Hypothalamus (tissue), 51 donors: ENCODE measurements at regions not wholly inside any gene's neighbourhood (a gene's known extent, or its start where the extent isn't known, plus 50 kb on each side); places are given as distances from the start of the nearest gene placed in this dataset.
A peak's percentile ranks its signal among the peaks of the same experiment; 100 is the strongest.

Experiments used
- DNase-seq, 51 donors: peaks; one replicate each; lab custom pipeline; 2025; lab: John Stamatoyannopoulos, UW

DNA sequence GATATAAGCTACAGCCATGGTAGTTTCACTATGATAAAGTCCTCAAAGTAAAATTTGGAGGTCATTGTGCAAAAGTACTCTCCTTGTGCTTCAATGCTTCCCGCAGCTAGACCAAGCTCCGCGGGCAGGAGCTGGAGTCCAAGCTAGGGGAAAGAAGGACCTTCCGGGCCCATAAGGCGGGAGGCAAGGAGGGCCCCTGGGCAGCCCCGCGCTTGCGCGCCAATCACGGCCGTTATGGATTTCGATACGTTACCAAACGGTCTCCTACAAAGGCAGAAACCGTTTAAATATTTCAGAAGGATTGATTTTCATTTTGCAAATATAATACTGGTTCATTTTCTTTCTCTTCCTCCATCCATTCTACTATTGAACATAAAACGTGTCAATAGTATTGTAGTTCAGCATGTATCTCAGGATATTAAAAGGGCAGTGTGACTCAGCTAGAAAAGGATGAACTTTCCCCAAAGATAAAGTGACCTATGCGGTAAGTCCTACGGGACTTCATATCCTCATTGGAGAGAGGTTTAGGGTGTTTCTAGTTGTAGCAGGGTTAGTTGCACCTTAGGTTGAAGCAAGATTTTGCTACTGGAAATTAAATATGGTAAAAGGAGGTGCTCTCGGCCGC lies 128.0 kb downstream of the KIF20B start:
- DNase-seq: no peak

DNA sequence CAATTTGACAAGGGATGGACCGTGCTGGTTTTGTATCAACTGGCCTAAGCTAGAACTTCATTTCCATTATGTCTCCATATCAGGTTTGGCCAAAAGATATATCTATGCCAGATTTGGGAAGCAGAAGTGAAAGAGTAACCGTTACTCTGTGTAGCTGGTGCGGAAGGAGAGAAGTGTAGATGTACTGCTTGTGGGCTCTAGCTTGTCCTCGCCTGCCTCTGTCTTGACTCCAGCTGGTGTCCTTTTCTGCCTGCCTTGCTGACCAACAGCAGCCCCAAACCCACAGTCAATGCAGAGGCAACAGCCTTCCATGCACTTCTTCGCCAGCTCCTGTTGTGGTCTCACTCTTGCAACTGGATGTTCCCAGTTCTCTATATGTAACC lies 128.5 kb downstream of the KIF20B start:
- DNase-seq: peak in 1 of 51 donors; percentile 8

DNA sequence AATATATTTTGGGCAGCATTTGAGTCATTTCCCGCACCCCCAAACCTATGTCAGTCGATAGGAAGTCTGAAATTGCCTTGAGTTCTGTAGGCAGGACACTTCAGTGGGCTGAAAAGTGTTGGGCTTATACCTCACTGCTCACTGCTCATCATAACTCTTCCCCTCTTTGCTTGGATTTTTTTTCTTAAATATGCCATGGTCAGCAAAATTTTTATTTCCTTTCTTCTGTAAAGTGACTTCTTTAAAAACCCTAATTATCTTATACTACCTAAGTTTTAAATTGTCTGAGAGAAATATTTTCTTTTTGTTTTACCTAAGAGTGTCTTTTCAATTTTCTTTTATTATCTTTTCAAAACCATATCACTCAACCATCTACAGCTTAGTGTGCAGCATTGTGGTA lies 129.2 kb downstream of the KIF20B start:
- DNase-seq: no peak

DNA sequence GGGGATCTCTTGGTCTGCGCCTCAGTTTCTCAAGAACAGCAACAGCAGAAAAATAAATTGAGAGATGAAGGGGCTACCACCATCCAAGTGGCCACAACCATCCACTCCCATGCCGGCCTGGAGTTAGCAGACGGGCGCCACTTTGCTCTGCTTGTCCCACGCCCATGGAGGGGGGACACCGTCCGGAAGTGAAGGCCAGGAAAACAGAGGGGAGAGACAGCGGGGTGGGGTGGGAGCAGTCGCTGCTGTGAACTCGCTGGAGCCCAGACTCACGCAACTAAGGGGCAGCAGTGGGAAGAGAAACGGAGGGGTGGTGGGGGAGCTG lies 135.4 kb downstream of the KIF20B start:
- peak in 3 of 51 donors; percentile 7 to 15 (median 7) for DNase-seq

DNA sequence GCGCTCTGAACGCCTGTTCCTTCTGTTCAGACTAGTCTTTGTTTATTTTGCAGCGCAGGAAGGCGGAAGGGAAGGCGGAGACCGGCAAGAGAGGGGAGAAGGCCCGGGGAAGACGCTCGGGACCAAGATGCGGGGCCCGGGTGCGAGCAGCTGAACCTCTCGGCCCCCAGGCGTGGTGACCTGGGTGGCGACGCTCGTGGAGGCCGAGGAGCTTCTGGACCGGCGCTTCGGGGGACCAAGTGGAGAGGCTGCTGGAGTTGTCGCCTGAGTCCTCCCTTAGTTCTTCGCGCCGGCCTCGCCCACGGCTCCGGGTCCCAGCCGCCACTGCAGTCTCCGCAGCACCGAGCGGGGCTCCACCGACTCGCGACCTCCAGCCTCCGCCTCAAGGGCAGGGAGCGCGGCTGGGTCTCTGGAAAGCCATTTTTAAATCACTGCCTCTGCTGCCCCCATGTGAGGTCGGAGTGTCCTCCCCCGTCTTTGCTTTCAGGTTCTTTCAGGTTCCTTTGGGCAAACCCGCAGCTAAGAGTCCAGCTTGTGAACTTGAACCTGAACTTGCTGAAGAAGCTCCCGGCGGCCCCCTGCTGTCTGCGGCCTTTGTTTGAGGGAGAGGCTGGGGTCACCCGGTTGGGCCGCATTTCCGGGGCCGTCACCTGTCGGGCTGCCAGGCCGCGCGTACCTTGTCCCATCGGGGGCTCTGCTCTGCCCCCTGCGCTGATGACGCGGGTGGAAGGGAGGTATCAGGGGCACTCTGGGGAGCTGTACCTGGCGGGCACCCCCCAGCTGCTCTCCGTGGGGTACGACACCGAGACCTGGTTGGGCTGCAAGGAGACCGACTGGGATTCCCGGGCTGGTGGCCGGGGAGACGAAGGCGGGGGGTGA lies 136.0 kb downstream of the KIF20B start:
- peak in 19 of 51 donors; percentile 12 to 58 (median 24) for DNase-seq

DNA sequence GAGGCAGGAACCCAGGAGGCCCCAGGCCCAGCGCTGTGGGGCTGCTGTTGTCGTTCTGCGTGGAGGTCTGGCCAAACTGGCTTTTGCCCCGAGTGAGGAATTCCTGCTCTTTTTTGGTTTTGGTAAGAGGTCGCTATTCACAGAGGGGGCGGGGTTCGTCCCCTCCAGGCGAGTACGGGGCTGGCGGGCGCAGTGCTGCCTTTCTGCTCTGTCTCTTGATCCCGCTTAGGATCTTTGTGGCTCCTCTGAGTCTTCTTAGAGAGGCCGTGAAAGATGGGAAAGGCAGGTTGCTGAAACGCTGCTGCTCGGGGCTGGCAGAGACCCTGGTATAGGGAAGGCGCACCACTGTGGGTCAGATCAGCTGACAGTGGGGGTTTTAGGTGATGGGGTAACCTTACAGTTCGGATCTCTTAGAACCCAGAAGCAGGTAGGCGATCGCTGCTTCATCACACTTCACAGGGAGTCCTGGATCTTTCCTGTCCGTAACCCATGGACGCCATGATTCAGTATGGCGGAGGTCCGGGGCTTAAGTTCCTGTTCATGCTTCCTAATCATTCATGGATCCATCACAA lies 136.7 kb downstream of the KIF20B start:
- DNase-seq: no peak

DNA sequence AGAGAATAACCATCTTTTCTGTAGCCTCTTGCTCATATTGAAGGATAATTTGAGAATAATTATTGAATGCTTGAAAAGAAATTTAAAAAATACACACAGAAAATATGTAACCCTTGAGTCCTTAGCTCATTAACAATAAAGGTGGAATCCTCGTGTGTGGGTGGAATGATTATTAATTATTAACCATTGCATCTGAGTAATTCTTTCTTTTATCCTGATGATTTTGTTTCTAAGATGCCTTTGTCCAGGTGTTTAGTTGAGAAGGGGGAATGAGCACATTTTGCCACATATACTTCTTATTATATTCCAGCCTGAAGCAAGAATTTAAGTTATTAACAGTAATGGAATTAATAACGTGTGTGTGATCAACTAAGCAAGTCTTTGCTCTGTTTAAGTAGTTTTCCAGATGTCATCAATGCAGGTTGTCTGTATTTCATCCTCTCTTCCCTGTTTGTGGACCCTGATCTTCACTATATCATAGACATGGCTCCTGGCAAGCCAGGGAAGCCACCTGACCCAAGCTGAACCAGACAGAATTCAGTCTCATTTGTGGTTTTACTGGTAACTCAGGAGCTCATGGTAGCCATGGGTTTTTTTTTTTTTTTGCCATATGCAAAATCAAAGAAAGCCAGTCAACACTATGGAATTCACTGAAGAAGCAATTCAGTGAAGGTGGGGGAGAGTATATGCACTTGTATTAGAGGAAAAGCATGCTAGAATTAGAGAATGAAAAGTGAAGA lies 144.3 kb downstream of the KIF20B start:
- DNase-seq: no peak

DNA sequence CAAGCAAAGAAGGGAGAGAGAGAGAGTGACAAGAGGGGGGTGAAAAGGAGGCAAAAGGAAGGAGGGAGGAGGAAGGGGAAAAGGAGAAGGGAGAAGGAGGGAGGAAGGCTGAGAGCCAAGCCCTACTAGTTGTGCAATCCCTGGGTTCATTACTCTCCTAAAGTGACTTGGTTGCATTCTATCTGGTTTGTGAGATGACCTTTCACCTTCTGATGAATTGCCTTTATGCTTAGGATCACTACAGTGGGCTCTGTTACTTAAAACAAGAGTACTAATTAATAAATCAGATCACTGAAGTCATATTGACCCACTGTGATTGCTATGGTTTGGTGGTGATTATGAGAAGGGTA lies 144.9 kb downstream of the KIF20B start:
- no peak for DNase-seq

DNA sequence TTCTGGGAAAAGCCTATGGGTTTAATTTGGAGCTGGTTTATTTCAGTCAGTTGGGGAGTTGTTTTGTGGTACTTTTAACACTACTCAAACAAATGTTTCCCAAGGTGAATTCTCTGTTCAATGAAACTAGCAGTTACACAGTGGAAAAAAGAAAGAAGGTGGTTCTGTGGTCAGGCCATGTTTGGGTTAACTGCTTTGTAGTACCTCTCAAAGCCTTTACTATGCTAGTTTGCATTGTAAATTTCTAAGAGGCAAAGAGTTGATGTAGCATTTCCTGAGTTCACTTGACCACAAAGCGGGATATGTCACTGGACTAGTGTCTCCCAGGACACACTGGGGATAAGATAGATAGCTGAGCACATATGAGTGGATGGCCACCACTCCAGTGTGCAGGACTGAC lies 145.4 kb downstream of the KIF20B start:
- no peak for DNase-seq

DNA sequence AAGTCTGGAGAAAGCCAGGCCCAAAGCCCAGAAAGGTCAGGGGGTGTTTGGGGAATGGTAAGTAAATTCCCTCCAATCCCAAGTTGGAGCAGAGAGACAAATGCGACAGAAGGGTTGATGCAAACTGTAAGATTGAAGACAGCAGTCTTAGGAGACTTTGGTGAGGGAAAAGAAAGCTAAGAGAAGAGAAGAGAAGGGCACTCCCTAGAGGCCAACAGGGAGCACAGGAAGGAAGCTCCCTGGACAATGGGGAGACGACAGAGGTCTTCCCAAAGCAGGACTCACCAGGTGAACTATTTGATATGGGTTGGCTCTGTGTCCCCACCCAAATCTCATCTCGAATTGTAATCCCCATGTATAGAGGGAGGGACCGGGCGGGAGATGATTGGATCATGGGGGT lies 151.5 kb downstream of the KIF20B start:
- no peak for DNase-seq

DNA sequence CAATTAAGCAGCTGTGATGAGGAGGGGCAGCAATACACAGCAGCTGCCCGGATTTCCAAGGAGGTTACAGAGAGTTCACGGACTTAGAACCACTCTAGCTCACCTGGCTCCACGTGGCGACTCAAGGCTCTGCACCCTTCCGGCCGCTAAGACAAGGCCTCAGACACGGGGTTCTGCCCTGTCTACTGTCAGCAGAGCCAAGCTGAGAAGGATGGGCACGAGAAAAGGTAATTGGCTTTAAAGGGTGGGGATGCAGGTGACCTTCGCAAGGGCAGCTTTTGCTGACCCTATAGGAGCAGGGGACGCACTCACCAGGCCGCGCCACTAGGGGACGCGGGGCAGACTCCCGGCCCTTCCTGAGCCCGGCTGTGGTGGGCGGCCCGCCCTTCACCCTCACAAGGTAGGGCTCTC lies 152.4 kb downstream of the KIF20B start:
- DNase-seq: no peak

DNA sequence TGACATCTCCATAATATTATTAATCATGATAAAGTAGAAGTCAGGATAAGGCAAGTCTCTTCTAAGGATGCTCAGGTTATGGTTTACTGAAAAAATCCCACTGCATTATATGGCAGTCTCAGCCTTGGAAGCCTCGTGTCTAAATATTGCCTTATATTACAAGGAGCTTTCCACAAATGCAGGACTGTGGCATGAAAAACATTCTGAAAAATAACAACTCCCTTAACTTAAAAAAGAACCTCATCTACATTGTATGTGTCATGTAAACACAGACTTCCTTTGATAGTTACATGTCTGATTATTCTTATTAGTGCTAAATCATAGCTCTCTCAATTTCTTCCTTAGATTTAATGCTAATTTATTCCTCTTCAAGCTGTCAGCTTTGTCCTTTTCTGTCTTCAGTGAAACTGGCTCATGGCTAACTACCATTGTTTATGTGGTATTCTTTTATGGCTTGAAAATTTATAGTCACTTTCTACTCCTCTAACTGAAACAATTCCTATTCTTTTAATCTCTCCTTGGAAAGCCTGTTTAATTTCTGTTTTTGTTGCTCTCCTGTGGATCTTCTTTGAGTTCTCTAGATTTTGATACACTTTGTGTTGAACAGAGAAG lies 156.1 kb downstream of the KIF20B start:
- DNase-seq: no peak

DNA sequence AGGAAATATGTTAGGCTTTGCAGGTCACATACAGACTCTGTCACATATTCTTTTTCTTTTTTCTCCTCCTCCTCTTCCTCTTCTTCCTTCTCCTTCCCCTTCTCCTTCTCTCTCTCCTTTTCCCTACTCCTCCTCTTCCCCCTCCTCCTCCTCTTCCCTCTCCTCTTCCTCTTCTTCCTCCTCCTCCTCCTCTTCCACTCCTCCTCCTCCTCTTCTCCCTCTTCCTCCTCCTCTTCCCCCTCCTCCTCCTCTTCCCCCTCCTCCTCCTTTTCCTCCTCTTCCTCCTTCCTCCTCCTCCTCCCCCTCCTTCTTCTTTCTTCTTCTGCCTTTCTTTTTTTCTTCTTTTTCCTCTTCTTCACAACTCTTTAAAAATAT lies 159.8 kb downstream of the KIF20B start:
- no peak for DNase-seq

DNA sequence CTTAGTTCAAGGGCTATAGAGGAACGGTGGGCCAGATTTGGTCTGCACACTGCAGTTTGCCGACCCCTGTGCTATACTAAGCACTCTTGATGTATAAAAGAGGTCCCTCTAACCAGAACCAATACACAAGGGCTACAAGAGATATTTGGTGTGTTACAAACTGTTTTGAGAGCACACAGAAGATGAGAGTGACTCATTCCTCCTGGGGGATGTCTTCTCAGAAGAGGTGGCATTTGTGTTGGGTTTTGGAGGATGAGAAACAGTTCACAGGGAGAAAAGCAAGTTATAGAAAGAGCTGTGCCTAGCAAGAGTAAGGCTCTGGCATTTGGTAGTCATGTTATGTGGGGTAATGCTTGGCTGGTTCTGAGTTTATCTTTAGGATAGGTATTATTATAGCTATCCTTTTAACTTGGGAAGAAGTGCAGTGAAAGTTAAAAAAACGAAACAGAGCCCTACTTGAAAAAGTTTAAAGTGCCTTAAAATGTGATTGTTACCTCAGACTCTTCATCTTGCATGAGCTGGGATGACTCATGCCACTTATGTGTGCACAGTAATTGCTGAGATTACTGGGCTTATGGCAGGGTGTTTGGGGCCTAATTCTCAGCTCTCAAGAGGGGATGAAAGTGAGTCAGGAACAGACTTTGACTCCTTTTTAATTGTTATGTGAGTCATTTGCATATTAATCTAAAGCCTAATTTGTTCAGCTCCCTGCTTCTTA lies 160.4 kb downstream of the KIF20B start:
- DNase-seq: peak in 1 of 51 donors; percentile 19

DNA sequence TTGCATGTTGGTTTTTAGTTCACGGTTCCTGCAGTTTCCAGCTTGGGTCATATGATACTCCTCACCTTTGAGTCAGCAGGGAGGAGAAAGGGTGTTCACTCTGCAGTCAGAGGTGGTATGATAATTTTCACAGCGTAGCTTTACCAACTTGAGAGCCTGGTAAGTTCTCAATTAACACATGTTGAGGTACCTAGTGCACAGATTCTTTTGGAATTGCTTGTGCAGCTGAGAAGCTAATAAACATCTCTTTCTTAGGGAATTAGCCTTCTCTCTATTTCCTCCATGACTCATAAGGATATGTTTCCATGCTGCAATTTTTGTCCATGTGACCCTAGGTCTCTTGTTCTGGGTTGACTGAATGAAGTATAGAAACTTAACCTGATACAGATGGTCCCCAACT lies 166.6 kb downstream of the KIF20B start:
- no peak for DNase-seq

DNA sequence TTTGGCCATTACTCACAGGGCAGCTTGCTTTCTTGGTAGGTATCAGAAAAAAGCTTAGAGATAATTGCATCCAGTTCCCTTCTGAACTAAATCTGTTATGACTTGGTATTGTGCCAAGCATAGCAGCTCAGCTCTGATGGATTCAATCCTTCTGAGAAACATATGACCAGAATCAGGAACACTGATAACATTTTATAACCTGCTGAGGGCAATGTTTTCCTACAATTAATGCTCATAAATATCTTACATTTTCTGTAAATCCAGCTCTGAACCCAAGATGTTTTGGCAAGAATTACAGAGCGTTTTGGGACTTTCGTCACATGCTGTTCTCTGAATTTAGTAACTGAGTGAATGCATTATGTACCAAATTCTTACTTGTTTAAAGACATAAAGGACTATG lies 167.8 kb downstream of the KIF20B start:
- DNase-seq: no peak

DNA sequence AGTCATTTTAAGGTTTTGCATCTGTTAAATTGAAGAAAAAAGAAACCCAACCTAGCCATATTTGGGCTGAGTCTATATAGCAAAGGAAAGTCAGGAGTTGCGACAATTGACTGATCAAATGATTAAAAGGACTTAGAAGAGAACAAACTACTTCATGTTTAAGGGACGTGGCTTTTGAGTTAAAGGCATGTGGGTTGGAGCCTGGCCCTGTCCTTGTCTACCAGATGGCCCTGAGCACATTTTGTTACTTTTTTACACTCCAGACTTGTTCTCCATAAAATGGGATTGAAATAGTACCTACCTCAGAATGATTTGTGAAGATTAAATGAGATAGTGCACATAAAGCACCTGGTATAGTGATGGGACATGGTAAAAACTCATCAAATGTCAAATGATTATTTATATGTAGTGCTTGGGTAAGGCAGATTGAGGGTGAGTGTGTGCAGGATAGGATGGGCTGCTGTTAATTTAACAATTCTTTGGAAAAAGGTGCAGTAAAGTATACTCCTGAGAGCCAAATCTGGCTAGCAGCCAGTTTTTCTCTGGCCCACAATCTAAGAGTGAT lies 168.3 kb downstream of the KIF20B start:
- no peak for DNase-seq

DNA sequence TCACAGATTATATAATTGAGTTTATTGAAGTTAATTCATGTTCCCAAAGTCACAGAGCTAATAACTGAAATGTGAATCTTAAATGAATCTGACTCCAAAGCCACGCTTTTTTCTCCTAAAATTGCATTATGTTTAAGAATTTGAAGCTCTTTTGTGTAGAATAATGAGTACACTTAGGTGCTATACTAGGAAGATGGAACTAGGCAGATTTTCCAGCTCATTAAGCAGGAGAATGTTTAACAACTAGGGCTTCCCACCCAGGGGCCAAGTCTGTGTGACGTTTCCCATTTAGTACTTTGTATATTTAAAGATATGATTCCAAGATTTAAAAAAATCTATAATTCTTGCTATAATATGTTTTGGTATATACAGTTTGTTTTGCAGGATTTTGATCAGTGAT lies 169.5 kb downstream of the KIF20B start:
- no peak for DNase-seq

DNA sequence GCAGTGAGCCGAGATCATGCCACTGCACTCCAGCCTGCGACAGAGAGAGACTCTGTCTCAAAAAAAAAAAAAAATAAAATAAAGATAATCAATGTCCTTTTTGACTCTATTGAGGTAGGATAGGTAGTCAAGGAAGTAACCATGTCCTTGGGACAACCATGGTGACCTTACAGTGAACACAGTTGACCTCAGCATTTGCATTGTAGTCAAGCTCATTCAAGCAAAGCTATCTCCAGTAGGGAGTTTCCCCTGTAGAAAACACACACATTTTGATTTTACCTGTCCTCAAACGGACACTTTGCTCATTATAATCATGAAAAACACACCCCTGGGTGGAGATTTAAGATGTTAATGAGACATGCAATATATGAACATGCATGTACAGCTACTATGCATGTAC lies 171.7 kb downstream of the KIF20B start:
- DNase-seq: no peak

DNA sequence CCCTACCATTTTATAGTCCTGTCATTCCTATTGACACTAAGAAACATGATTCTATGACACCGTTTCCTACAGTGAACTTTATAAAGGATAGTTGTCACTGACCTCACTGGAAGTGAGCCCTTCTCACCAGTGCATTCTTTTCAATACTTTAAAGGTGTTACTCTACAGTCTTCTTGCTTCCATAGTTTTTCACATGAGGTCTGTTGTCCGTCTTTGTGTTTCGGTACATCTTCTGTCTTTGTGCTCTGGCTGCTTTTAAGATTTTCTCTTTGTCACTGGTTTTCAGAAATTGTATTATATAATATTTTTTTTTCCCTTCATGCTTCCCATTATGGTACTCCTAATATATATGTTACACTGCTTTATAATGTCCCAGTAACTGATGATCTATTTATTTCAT lies 174.2 kb downstream of the KIF20B start:
- no peak for DNase-seq
